H9 (cell line): ENCODE measurements at regions not wholly inside any gene's neighbourhood (a gene's known extent, or its start where the extent isn't known, plus 50 kb on each side); places are given as distances from the start of the nearest gene placed in this dataset.

Source experiments
- DNase-seq: peaks from one replicate; pipeline ENCODE4 v3.0.0-alpha.2; 2017
- H2AFZ ChIP-seq: one replicate; pipeline ENCODE4 v1.6.1; 2013; ENCODE audit warnings: mild to moderate bottlenecking, low read length, control low read depth, moderate library complexity
- H2AK5ac ChIP-seq: 2 replicates; pipeline ENCODE4 v1.6.1; 2013; ENCODE audit warnings: low read length, control low read depth, mixed read lengths; ENCODE audit not compliant: insufficient read length
- H2BK120ac ChIP-seq: one replicate; pipeline ENCODE4 v1.6.1; 2013; ENCODE audit warnings: low read depth, mild to moderate bottlenecking, low read length, control low read depth, inconsistent platforms; ENCODE audit not compliant: poor library complexity, severe bottlenecking
- H2BK12ac ChIP-seq: 2 replicates; pipeline ENCODE4 v1.6.1; 2013; ENCODE audit warnings: low read length, control low read depth, mixed read lengths, low read depth; ENCODE audit not compliant: insufficient read length
- H2BK15ac ChIP-seq: 2 replicates; pipeline ENCODE4 v1.6.1; 2013; ENCODE audit warnings: low read depth, low read length, control low read depth
- H2BK20ac ChIP-seq: one replicate; pipeline ENCODE4 v1.6.1; 2013; ENCODE audit warnings: low read depth, mild to moderate bottlenecking, low read length, control low read depth, inconsistent platforms; ENCODE audit not compliant: poor library complexity, severe bottlenecking
- H2BK5ac ChIP-seq: 2 replicates; pipeline ENCODE4 v1.6.1; 2013; ENCODE audit warnings: low read length, control low read depth, mixed read lengths; ENCODE audit not compliant: insufficient read length
- H3K14ac ChIP-seq: 2 replicates; pipeline ENCODE4 v1.6.1; 2013; ENCODE audit warnings: low read length, control low read depth; ENCODE audit not compliant: insufficient read depth
- H3K18ac ChIP-seq: 2 replicates; pipeline ENCODE4 v1.6.1; 2013; ENCODE audit warnings: low read depth, mild to moderate bottlenecking, mixed read lengths, low read length, control low read depth; ENCODE audit not compliant: insufficient read length
- H3K23ac ChIP-seq: 2 replicates; pipeline ENCODE4 v1.6.1; 2013; ENCODE audit warnings: low read length, control low read depth, mixed read lengths, low read depth; ENCODE audit not compliant: insufficient read length
- H3K23me2 ChIP-seq: 2 replicates; pipeline ENCODE4 v1.6.1; 2013; ENCODE audit warnings: low read depth, mild to moderate bottlenecking, mixed read lengths, low read length, control low read depth; ENCODE audit not compliant: insufficient read length, poor library complexity, severe bottlenecking
- H3K27ac ChIP-seq: 2 replicates; pipeline ENCODE4 v1.5.1; 2013; ENCODE audit warnings: low read length, control low read depth, mixed read lengths, low read depth; ENCODE audit not compliant: insufficient read length
- H3K27me3 ChIP-seq: 2 replicates; pipeline ENCODE4 v1.6.1; 2013; ENCODE audit warnings: low read length, control low read depth, inconsistent platforms; ENCODE audit not compliant: insufficient read depth
- H3K4ac ChIP-seq: 2 replicates; pipeline ENCODE4 v1.6.1; 2013; ENCODE audit warnings: low read depth, mild to moderate bottlenecking, control low read depth, inconsistent platforms, low read length, moderate library complexity
- H3K4me1 ChIP-seq: 2 replicates; pipeline ENCODE4 v1.6.1; 2013; ENCODE audit warnings: low read length, control low read depth, inconsistent platforms; ENCODE audit not compliant: insufficient read depth
- H3K4me2 ChIP-seq: 2 replicates; pipeline ENCODE4 v1.6.1; 2013; ENCODE audit warnings: low read length, control low read depth, mixed read lengths; ENCODE audit not compliant: insufficient read length, insufficient read depth
- H3K56ac ChIP-seq: 2 replicates; pipeline ENCODE4 v1.6.1; 2013; ENCODE audit warnings: low read depth, mild to moderate bottlenecking, mixed read lengths, low read length, control low read depth; ENCODE audit not compliant: insufficient read length
- H3K79me1 ChIP-seq: 2 replicates; pipeline ENCODE4 v1.6.1; 2013; ENCODE audit warnings: low read depth, mild to moderate bottlenecking, moderate library complexity, low read length, control low read depth, inconsistent platforms; ENCODE audit not compliant: insufficient read depth, poor library complexity, severe bottlenecking
- H3K79me2 ChIP-seq: 2 replicates; pipeline ENCODE4 v1.6.1; 2013; ENCODE audit warnings: low read length, control low read depth, inconsistent platforms; ENCODE audit not compliant: insufficient read depth
- H3K9ac ChIP-seq: 2 replicates; pipeline ENCODE4 v1.6.1; 2013; ENCODE audit warnings: low read length, control low read depth, mixed read lengths; ENCODE audit not compliant: insufficient read length; ENCODE audit errors: extremely low read depth
- H3K9me3 ChIP-seq: one replicate; pipeline ENCODE4 v1.6.1; 2013; ENCODE audit warnings: low read depth, low read length, inconsistent platforms; ENCODE audit not compliant: control insufficient read depth
- H3T11ph ChIP-seq: one replicate; pipeline ENCODE4 v1.6.1; 2013; ENCODE audit warnings: mild to moderate bottlenecking, low read length, control low read depth, inconsistent platforms
- H4K20me1 ChIP-seq: one replicate; pipeline ENCODE4 v1.6.1; 2013; ENCODE audit not compliant: control insufficient read depth, insufficient read length, insufficient read depth
- H4K5ac ChIP-seq: 2 replicates; pipeline ENCODE4 v1.6.1; 2013; ENCODE audit warnings: low read depth, mild to moderate bottlenecking, mixed read lengths, low read length, control low read depth; ENCODE audit not compliant: insufficient read length
- H4K8ac ChIP-seq: replicated peaks from 2 replicates; pipeline ENCODE4 v1.6.1; 2013; ENCODE audit warnings: low read length, control low read depth, mixed read lengths, low read depth; ENCODE audit not compliant: insufficient read length
- H4K91ac ChIP-seq: 2 replicates; pipeline ENCODE4 v1.6.1; 2013; ENCODE audit warnings: low read depth, mild to moderate bottlenecking, moderate library complexity, mixed read lengths, low read length, control low read depth; ENCODE audit not compliant: insufficient read length
- H3K27ac Mint-ChIP-seq, 3 experiments: 2 replicates in 2 of 3; 3 replicates in 1 of 3; pipeline ENCODE4 v1.8.0; 2020 to 2021; ENCODE audit warnings: mixed read lengths in 3 of 3, mild to moderate bottlenecking in 1 of 3, moderate library complexity in 1 of 3
- H3K27me3 Mint-ChIP-seq: 2 replicates; pipeline ENCODE4 v1.8.0; 2021; ENCODE audit warnings: low read depth, mild to moderate bottlenecking, moderate library complexity, mixed read lengths
- H3K36me3 Mint-ChIP-seq, 3 experiments: 2 replicates in 2 of 3; 3 replicates in 1 of 3; pipeline ENCODE4 v1.8.0; 2020 to 2021; ENCODE audit warnings: low read depth in 3 of 3, mixed read lengths in 3 of 3; ENCODE audit not compliant: insufficient read depth in 1 of 3
- H3K4me1 Mint-ChIP-seq, 2 experiments: 2 replicates each; pipeline ENCODE4 v1.8.0; 2020; ENCODE audit warnings: mixed read lengths in 2 of 2
- H3K4me3 Mint-ChIP-seq, 2 experiments: 2 replicates in 1 of 2; 3 replicates in 1 of 2; pipeline ENCODE4 v1.8.0; 2020 to 2021; ENCODE audit warnings: mild to moderate bottlenecking in 2 of 2, mixed read lengths in 2 of 2, moderate library complexity in 1 of 2
- H3K9me3 Mint-ChIP-seq, 2 experiments: 2 replicates in 1 of 2; 3 replicates in 1 of 2; pipeline ENCODE4 v1.8.0; 2020; ENCODE audit warnings: mild to moderate bottlenecking in 2 of 2, mixed read lengths in 2 of 2, moderate library complexity in 1 of 2
- WGBS: extraction: QIAGEN DNeasy Blood & Tissue Kit; methylation state at CpG from one replicate; pipeline ENCODE4 v1.1.7; 2013; ENCODE audit warnings: missing lambda C conversion rate, low lambda C conversion rate, mixed read lengths; ENCODE audit not compliant: insufficient read length; ENCODE audit errors: extremely low coverage; 5-methylcytosine and 5-hydroxymethylcytosine counted together
- TF ChIP-seq, protein P1 (sequence below): fragments of 200-600 bp; sonication (generic); conservative IDR thresholded peaks from 3 replicates; pipeline ENCODE4 v1.8.0; 2021; ENCODE audit warnings: antibody characterized with exemption, mild to moderate bottlenecking

DNA sequence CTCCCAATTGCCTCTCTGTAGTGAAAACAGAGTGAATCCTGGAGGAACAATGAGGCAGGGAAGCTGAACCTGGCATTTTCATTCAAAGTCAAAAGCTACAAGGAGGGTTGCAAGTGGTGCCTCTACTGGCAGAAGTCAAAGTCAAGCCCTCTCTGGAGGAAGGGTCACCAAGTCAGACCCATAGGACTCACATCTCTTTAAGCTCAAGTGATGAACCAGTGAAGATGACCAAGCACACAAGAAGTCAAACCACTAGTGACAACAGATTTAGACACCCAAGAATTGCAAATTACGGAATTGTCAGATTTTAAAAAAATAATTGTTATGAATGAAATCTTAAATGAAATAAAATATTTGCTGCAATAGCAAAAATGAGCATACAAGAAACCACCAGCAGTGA, 81.1 kb upstream of the ATP1B1 start:
- TF ChIP-seq, protein P1, sequence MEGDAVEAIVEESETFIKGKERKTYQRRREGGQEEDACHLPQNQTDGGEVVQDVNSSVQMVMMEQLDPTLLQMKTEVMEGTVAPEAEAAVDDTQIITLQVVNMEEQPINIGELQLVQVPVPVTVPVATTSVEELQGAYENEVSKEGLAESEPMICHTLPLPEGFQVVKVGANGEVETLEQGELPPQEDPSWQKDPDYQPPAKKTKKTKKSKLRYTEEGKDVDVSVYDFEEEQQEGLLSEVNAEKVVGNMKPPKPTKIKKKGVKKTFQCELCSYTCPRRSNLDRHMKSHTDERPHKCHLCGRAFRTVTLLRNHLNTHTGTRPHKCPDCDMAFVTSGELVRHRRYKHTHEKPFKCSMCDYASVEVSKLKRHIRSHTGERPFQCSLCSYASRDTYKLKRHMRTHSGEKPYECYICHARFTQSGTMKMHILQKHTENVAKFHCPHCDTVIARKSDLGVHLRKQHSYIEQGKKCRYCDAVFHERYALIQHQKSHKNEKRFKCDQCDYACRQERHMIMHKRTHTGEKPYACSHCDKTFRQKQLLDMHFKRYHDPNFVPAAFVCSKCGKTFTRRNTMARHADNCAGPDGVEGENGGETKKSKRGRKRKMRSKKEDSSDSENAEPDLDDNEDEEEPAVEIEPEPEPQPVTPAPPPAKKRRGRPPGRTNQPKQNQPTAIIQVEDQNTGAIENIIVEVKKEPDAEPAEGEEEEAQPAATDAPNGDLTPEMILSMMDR, result no peak
- no peak overlapping the region for H2BK12ac ChIP-seq
- H3K4me1 ChIP-seq, result no peaks in the 10 kb centered on the region
- H3K9ac ChIP-seq, result no peak overlapping the region
- H4K91ac ChIP-seq, result no peak overlapping the region
- H3K9me3 ChIP-seq, result no peaks in the 10 kb centered on the region
- H3K27ac Mint-ChIP-seq, result no peak overlapping the region
- H3K23me2 ChIP-seq, result no peaks in the 10 kb centered on the region
- no peak overlapping the region for H2BK5ac ChIP-seq
- no peak overlapping the region for H4K5ac ChIP-seq
- no peak overlapping the region for H3K4me2 ChIP-seq
- no peak overlapping the region for H3K4me3 Mint-ChIP-seq
- no peaks in the 10 kb centered on the region for H3K4me1 Mint-ChIP-seq
- DNase-seq, result no peak
- no peaks in the 10 kb centered on the region for H3K79me1 ChIP-seq
- no peak overlapping the region for H2BK120ac ChIP-seq
- no CpG with 5 or more reads among the region's 1 CpG for WGBS
- no peak overlapping the region for H3K27ac ChIP-seq
- H3K9me3 Mint-ChIP-seq, result peaks cover 0 to 2% of the 10 kb centered on the region in 2 experiments; a peak in 1 of 5 replicates
- H2AK5ac ChIP-seq, result no peak overlapping the region
- H3K23ac ChIP-seq, result no peak overlapping the region
- no peaks in the 10 kb centered on the region for H3K79me2 ChIP-seq
- no peak overlapping the region for H3T11ph ChIP-seq
- no peaks in the 10 kb centered on the region for H3K27me3 ChIP-seq
- H3K36me3 Mint-ChIP-seq, result no peaks in the 10 kb centered on the region
- no peaks in the 10 kb centered on the region for H3K27me3 Mint-ChIP-seq
- no peak overlapping the region for H3K14ac ChIP-seq
- H3K18ac ChIP-seq, result no peak overlapping the region
- H4K20me1 ChIP-seq, result no peaks in the 10 kb centered on the region
- no peak overlapping the region for H3K56ac ChIP-seq
- H4K8ac ChIP-seq, result no peak overlapping the region
- no peak overlapping the region for H2AFZ ChIP-seq
- H2BK20ac ChIP-seq, result no peak overlapping the region
- H2BK15ac ChIP-seq, result no peak overlapping the region
- no peak overlapping the region for H3K4ac ChIP-seq
